GM19438 (cell line): ENCODE measurements at regions not wholly inside any gene's neighbourhood (a gene's known extent, or its start where the extent isn't known, plus 50 kb on each side); places are given as distances from the start of the nearest gene placed in this dataset.

Source experiments
- ATAC-seq: cut with Tn5 transposase; IDR thresholded peaks from one replicate; pipeline ENCODE4 v1.9.1; 2021; ENCODE audit warnings: low read depth; ENCODE audit not compliant: unreplicated experiment

GRCh38 chr16:64425381-64425780 lies 696.5 kb downstream of the CDH11 start:
- ATAC-seq: no peak

- ATAC-seq: no peak
These were observed 699.6 kb downstream of the CDH11 start for GRCh38 chr16:64422259-64422658.

DNA sequence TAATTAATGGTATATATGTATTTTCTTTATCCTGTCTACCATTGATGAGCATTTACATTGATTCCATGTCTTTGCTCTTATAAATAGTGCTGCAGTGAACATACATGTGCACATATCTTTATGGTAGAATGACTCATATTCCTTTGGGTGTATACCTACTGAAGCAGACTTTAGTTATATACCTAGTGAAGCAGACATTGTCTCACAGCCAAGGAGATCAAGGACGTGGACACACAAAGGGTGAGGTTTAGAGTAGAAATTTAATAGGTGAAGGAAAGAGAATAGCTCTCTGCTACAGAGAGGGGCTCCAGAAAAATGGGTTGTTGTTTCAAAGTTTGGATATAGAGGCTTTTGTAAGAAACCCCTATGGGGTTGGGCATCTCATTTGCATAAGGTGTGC lies 700.3 kb downstream of the CDH11 start:
- ATAC-seq: no peak

GRCh38 chr16:64419832-64420231 lies 702.0 kb downstream of the CDH11 start:
- ATAC-seq: no peak

GRCh38 chr16:64417711-64418227 lies 704.1 kb downstream of the CDH11 start:
- no peak for ATAC-seq

- ATAC-seq: no peak
These were observed 705.5 kb downstream of the CDH11 start for GRCh38 chr16:64416216-64417005.

- no peak for ATAC-seq
These were observed 709.1 kb downstream of the CDH11 start for GRCh38 chr16:64412578-64413280.

- ATAC-seq: no peak
These were observed 711.6 kb downstream of the CDH11 start for GRCh38 chr16:64410306-64410705.

DNA sequence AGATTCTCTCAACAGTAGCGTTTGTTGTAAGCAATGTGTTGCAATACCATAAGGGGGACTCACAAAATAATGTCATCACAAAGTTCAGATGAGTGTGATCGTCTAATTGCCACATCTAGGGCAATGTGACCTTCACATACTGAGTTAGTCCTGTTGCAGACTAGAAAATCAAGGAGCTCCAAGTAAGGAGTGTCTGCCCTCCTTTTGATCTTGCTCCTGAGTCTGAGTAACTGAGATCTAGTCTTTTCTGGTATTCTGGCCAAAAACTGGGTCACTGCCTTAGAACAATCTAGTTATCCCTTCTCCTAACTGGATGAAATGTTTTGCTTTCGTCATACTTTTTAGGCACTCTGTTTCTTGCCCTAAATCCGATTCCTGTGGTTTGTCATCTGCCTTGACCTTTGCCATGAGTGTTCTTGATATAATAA lies 712.1 kb downstream of the CDH11 start:
- ATAC-seq: no peak

GRCh38 chr16:64408699-64409098 lies 713.2 kb downstream of the CDH11 start:
- ATAC-seq: no peak

DNA sequence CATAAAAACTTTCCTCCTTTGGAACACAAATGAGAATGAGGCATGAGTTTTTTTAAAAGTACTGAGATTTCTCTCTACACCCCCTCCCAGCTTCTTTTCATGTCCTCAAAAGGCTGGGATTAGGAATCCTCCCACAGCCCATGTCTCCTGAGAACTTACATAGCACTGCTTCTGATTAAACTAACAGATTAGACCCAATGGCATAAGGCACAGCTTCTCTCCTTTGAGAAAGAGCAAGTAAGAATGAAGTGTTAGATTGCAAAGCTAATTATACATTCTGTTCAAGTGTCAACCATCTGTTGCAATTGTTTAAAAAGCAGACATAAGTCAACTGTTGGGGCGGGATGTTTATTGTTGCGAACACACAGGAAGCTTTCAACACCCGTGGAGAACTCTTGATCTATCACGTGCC lies 715.1 kb downstream of the CDH11 start:
- no peak for ATAC-seq

DNA sequence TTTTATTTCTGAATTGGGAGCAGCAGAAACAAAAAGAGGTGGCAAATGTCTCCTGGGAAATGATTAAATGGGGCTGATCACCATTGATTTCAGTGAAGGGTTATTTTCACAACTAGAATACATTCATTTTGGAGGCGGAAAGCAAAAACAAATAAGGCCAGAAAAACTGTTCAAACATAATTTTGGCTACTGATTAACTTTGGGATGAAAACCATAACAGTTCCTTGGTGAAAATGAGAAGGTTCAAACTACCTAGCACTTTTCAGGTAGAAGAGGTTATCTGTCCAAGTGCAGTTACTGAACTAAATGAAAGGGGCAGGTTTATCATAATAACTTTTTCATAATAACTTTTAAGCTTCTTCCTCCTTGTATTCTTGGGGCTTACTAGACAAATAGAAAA lies 718.5 kb downstream of the CDH11 start:
- ATAC-seq: no peak

GRCh38 chr16:64398793-64399192 lies 723.1 kb downstream of the CDH11 start:
- ATAC-seq: no peak

DNA sequence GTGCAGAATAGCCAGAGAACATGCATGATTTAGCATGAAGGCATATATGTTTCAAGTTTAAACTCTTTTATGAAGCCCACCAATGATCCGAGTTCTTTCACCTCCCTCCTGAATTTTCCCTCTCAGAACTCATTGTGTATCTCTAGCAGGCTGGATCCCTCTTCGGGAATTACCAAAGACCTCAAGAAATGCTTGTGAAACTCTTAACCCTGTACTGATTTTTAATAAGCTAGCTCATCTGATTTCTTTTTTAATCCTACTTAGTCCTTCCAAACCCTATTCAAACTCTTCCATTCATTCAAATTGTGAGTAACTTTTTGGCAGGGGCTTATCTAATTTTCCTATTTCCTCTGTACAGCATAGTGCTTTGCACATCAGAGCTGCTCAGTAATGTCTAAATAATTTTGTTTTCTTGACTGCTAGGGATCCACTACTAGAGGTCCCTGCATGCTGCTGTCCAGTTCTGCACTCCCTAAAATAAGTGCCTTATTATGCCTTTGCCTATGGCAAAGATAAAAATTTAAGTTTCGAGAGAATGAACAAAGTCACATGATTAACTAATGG lies 723.8 kb downstream of the CDH11 start:
- no peak for ATAC-seq

- ATAC-seq: no peak
These were observed 724.8 kb downstream of the CDH11 start for GRCh38 chr16:64397042-64397441.

GRCh38 chr16:64394061-64394460 lies 727.8 kb downstream of the CDH11 start:
- no peak for ATAC-seq

GRCh38 chr16:64392456-64392855 lies 729.4 kb downstream of the CDH11 start:
- ATAC-seq: no peak

DNA sequence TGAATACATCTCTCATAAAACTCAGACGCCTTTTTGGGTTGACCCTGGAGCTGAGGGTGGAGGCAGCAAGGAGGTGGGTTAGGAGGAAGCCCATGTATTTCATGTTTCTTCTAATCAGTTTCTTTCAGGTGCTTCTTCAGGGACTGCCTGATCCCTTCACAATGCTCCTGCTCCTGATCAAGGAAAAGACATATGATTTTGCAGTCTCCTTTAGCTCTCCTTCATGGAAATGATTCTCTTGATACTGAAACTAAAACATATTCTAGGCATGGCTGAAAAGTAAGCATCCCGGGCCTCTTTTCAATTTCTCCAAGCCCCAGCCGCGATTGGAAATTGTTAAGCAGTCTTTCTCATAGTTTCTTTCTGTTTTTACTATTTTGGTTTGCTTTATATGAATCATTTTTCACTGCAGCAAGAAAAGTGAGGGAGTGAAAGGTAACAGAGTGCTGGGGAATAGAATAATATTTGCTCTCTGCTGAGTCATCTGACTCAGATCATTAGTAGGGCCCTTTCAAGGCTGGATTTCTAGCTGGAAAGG lies 730.7 kb downstream of the CDH11 start:
- no peak for ATAC-seq

DNA sequence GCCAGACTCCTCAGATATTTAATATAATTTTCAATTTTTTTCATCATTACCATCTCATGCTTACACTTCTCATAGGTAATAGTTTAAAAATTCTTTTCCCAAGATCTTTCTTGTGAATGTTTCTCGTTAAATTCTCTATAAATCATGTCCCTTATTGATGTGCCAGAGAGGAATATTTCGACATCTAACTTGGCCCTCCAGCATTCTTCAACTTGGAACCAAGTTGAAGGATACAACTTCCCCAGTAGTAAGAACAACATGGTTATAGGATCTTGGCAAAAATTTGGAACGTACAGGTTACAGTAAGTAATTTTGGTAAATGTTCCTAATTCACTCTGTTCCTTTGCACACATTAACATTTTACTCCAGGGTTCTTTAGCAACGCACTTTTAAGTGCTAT lies 731.8 kb downstream of the CDH11 start:
- no peak for ATAC-seq

GRCh38 chr16:64384636-64385035 lies 737.2 kb downstream of the CDH11 start:
- ATAC-seq: no peak

DNA sequence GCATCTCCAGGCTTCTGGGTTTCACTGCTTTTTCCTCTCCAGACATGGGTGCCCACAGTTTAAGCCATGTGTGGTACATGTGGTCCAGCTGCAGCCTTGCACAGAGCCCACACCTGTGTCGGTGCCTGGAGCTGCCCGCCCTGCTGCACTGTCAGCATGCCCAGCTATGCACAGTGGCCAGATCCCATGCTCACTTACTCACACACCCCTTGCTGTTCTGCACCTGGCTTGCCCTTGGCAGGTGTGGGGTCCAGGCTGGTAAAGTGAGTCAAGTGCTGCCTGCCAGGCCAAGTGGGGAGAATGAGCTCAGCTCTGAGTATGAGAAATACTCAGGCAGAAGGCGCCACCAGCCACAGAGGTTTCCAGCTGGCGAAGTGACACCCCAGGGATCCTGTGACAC lies 739.9 kb downstream of the CDH11 start:
- no peak for ATAC-seq
